AG20443 (cell line): ENCODE measurements at regions not wholly inside any gene's neighbourhood (a gene's known extent, or its start where the extent isn't known, plus 50 kb on each side); places are given as distances from the start of the nearest gene placed in this dataset.
"Not testable (repeated sequence)": the region's sequence is repeated elsewhere in the genome, so short reads cannot be mapped to it uniquely, and the experiment has no call there.

Experiments used
- DNase-seq: peaks from one replicate; pipeline ENCODE4 v3.0.0; 2012; ENCODE audit warnings: low spot score, mixed read lengths

GRCh38 chrX:56130031-56130430 is 102.1 kb upstream of the KLF8 start:
- DNase-seq: no peak

DNA sequence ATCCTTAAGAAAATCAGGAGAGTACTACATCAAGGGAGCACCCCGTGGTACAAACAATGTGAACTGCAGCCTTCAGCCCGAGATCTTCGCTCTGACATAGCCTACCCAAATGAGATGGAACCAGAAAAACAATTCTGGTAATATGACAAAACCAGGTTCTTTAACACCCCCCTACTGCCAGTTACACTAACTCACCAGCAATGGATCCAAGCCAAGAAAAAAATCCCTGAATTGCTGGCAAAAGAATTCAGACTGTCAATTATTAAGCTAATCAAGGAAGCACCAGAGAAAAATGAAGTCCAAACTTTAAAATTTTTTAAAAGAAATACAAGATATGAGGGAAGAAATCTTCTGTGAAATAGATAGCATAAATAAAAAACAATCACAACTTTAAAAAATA is 101.7 kb upstream of the KLF8 start:
- DNase-seq: no peak

DNA sequence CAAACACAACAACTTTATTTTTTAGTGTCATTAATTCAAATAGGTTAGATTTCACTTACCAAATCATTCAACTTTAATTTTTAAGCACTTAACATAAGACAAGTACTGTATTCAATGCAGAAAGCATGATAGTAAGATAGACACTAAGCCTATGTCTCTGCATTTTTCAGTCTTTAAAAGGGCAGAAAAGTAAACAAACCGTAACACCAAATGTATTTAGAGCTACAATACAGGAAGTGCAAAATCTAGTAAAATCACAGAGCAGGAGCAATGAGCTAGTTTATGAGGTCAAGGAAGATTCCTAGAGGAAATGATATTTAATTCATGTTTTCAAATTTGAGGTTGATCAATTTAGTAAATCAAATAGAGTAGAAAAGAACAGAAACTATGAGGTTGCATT is 68.0 kb upstream of the KLF8 start:
- DNase-seq: not testable (repeated sequence)
